GM18907 (cell line): ENCODE measurements at regions not wholly inside any gene's neighbourhood (a gene's known extent, or its start where the extent isn't known, plus 50 kb on each side); places are given as distances from the start of the nearest gene placed in this dataset.
"Not testable (repeated sequence)": the region's sequence is repeated elsewhere in the genome, so short reads cannot be mapped to it uniquely, and the experiment has no call there.

Experiments
- ATAC-seq: cut with Tn5 transposase; IDR thresholded peaks from one replicate; pipeline ENCODE4 v1.9.1; 2021; ENCODE audit warnings: mild to moderate bottlenecking, moderate library complexity; ENCODE audit not compliant: unreplicated experiment

DNA sequence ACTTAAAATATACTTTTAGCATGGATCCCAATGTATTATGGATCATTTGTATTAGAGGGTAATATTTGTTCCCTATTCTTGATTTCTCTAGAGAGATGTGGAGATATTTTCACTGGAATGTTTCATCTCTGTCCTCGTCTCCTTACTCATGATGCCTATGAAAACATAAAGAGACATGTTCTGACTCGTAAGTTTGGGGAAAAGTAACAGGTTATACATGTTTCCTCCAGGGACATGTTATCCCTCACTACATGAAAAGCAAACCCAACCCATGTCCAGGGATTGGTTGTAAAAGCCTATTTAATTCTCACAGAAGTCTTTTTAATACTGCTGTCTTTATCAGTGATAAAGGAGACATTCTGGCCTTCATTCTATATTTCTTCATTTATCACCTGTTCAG, 621.4 kb downstream of the GABRG1 start:
- ATAC-seq: no peak

DNA sequence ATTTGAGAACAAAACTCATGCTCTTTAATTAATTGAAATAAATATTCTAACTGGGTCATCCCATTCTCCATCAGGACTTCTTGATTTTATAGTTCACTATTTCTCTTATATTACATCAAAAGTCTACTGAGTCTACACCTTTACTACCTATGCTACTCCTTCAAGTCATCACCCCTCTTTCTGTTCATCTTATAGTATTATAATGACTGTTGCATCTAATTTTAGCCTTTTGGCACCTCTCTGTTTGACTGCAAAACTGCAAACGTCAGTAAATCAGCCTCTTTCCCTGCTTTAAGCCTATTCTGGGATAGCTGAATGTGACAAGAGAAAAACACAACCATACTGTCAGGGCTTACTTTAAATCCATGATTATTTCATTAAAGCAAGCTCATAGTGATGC, 639.1 kb downstream of the GABRG1 start:
- ATAC-seq: no peak

DNA sequence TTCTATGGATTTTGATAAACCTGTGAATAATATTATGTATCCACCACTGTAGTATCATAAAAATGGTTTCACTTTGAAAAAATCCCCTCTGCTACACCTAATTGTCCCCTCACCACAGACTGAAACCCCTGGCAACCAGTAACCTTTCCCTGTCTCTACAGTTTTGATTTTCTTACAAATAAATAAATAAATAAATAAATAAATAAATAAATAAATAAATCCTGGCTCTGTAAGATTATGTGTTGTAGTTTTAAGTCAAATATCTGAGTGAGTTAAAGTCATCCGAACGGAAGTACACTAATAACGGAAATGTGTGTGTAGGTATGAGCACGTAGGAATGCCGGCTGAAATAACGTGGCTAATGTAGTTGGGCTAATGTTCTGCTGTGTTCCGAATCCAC, 641.5 kb downstream of the GABRG1 start:
- no peak for ATAC-seq

DNA sequence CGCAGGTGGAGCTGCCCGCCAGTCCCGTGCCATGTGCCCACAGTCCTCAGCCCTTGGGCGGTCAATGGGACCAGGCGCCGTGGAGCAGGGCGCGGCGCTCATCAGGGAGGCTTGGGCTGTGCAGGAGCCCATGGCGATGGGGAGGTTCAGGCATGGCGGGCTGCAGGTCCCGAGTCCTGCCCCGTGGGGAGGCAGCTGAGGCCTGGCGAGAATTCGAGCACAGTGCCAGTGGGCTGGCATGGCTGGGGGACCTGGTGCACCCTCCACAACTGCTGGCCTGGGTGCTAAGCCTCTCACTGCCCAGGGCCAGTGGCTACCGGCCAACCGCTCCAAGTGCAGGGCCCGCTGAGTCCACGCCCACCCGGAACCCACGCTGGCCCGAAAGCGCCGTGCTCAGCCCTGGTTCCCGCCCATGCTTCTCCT, 646.5 kb downstream of the GABRG1 start:
- ATAC-seq: no peak

DNA sequence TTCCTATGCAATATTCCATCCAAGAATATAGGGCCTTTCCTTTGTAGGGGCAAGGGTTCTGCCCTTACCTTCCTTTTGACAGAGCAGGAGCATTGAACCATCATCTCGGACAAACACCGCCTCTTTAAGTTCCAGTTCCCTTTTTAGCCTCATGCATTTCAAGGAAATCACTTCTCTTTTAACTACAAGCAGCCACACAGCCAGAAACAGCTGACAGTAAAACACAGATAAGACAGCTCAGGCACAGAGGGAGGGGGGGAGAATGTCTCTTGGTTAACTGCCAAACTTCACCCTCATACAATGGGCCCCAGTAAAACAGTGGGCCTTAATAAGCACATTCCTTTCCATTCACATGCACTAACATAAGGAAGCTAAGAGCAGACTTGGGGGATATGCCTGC, 648.3 kb downstream of the GABRG1 start:
- ATAC-seq: no peak

DNA sequence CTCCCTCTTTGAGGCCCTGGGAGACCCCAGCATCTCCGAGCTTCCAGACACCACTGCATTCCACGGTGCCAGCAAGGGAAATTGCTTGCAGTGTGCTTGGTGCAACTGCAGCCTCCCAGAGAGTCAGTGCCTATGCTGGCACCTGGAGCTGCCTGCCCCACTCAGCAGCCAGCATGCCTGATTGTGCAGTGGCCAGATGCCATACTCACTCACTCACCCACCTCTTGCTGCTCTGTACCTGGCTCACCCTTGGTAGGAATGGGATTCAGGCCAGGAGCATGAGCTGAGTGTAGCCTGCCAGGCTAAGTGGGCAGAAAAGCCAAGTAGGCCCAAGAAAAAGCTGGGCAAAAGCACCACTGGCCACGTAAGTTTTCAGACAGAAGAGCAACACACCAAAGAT, 651.4 kb downstream of the GABRG1 start:
- no peak for ATAC-seq

DNA sequence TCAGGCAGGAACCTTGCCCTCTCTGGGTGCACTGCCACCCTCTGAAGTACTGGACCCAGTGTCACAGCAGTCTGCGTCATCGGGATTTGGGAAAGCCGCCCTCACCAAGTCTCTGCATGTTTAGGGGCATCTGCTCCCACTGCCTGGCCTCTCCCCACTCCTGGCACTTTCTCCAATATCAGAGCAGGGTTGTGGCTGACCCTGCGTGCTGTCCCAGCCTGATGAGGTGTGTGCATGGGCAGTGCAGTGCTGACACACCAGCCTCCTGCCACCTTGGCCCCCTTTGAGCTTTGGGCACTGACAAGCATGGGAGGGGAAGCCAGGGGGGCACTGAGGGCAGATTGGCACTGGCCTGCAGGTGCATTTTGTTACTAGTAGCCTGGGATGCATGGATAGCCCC, 652.5 kb downstream of the GABRG1 start:
- ATAC-seq: no peak

DNA sequence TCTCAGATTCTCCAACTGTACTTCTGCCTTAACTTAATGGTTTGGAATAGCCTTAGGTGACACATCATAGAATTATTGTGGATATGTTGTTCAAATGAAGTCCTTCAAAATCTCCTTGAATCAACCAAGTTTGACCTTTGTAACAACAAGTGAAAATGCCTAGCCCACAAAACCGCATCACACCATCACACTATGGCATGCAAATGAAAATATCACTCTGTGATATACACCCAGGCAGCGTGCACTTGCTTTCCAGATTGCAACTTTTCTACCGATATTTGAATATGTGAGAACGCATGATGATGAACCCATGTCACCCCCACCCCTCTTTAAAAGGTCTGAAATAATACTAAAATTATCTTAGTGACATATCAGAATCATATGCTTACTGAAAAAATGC, 656.7 kb downstream of the GABRG1 start:
- no peak for ATAC-seq

DNA sequence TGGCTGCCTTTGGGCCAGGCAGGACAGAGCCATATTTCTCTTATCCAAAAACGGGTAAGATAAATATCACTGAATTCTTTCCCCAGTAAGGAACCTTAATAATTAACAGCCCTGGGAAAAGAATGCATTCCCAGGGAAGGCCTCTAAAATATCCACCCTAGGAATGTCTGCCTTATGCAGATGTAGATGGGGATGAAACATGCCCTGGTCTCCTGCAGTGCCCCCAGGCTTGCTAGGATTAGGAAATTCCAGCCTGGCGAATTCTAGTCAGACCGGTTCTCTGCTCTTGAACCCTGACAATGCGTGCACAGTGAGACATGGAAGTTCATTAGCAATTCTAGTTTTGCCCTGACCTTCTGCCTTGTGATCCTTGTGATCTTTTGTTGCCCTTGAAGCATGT, 663.7 kb downstream of the GABRG1 start:
- not testable (repeated sequence) for ATAC-seq

DNA sequence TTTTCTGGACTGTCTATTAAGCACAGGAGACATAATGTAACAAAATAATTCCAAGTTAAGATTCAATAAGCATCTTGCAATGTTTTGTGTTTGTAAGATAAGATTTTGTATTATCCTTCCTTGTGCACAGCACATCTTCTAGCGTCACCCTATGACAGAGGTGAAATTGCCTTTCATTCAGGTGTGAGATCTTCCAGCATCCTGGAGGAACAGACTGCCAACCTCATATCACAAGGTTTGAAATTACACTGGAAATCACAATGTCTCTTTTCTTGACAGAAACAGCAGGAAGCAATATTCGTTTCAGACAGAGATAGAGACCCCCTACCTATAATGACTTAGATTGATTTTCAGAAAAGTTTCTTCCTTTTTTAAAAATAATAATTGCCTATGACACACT, 668.6 kb downstream of the GABRG1 start:
- no peak for ATAC-seq

DNA sequence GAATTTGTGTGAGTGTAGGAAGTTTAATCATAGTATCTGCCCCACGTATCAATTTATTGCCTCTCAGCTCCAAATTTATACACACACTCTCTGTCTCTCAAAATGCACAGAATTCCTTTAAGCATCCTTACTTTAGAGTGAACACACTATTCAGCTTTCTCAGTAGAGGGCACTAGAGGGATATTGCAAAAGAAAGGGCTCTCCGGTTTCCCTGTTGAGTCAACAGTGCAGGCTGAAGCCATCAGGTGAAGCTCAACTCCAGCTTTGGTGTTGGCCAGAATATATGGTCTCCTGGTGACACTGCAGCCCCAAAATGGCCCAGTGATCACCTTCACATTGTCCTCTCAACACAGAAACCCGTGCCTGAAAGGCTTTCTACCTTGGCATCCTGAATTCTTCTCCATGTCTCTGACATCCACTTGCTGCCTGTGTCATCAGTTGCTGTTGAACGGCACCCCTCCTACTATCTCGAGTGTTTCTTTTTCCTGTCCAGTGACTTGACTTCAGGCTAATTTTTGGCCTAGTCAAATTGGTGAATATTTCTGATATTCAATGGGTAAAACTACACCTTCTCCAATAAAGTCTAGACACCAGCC, 670.5 kb downstream of the GABRG1 start:
- ATAC-seq: no peak

DNA sequence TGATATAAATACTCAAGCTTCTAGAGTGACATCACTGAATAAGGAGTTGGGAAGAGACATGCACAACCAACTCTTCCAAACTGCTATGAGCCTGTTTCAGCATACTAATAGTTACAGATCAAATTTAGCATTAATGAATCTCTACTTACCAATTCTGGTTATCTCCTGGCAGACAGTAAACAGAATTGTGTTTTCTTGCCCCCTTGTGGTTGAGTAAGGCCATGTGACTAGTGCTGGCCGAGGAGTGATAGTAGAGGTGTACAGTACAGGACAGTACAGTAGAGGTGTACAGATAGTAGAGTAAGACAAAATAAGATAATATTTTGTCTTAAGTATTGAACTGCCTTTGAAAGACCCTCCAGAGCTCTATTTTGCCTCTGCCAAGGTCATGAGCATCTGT, 681.4 kb downstream of the GABRG1 start:
- no peak for ATAC-seq

DNA sequence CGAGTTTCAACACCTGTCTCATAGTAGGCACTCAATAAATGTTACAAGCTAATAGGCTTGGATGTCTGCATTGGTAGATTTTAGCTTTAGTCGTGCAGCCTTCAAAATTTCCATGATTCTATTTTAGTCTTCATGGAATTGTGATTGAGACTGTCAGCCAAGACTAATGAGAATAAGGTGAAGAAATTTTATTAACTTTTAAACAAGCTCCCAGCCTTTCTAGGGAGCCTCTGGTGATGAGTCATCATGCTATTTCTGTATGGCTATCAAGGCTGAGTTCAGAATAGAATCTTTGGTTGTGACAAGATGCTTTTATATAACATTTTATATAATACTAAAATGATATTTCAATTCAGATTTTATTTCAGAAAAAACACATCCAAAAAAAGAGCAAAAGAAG, 685.8 kb downstream of the GABRG1 start:
- no peak for ATAC-seq

DNA sequence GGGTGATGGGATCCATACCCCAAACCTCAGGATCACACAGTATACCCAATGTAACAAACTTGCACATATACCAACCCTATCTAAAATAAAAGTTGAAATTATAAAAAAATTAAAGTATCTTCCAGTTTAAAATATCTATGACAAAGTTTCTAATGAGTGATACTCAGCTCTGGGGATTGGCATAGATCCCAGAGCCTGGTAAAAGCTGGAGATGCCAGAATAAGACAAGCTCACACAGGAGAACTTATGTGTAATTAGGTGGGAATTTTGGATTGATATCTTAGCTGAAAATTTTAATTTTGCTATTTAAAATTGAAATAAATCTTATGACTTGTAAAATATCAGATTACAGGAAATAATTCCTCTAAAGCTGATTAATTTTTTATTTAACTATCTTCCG, 686.5 kb downstream of the GABRG1 start:
- no peak for ATAC-seq

DNA sequence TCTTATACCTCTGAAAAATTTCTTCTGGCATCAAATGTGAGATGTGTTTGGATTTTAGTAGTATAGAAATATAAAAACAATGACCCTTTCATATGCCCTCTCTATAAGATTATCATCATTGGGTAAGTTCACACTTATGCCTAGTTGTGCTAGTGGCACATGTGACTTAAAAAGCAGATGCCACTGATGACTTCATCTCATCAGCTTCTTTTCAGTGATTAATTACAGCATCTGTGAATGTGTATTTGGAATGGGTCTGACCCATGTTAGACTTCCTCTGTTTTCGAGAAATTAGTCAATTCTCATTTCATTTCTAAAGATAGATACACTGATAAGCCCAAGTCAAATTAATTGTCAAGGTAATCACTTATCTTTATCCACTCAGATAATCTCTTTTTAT, 698.7 kb downstream of the GABRG1 start:
- no peak for ATAC-seq

DNA sequence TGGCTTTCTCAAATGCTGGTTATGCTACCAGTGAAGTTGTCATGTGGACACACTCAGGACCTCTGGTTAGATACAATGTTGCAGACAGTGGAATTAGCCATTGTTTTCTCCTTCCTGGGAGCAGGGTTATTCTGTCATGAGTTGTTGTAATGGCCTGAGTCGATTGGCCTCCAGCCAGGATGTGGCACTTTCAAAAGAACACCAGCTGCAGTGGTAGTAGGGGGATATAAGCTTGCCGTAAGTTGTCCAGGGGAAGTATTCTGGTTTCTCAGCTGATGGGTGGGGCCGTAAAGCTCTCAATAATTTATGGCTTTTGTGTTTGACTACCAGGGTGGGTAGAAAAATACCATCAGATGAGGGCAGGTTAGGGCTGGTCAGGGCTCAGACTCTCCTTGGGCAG, 697.5 kb upstream of the GNPDA2 start:
- ATAC-seq: no peak

DNA sequence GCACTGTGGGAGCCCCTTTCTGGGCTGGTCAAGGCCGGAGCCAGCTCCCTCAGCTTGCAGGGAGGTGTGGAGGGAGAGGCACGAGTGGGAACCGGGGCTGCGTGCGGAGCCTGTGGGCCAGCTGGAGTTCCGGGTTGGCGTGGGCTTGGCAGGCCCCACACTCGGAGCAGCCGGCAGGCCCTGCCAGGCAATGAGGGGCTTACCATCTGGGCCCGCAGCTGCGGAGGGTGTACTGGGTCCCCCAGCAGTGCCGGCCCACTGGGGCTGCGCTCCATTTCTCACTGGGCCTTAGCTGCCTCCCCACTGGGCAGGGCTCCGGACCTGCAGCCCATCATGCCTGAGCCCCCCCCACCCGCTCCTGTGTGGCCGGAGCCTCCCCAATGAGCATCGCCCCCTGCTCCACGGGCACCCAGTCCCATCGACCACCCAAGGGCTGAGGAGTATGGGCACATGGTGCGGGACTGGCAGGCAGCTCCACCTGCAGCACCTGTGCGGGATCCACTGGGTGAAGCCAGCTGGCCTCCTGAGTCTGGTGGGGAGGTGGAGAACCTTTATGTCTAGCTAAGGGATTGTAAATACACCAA, 693.8 kb upstream of the GNPDA2 start:
- not testable (repeated sequence) for ATAC-seq

DNA sequence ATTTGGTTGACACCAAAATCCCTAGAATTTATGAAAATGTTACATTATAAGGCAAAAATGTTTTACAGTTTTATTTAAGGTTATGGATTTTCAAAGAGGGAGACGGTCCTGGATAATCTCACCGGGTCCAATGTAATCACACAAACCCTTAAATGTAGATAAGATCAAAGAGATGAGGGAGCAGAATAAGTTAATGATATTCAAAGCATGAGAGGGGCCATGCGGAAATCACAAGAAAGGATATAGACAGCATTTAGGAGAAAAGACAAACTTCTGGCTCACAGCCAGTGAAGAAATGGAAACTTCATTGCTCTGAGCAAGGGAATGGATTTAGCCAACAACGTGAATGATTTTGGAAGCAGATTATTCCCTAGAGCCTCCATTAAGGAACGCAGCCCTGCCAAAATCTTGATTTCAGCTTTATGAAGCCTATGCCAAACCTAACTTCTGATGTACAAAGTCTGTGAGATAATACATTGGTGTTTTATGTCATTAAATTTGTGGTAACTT, 684.4 kb upstream of the GNPDA2 start:
- no peak for ATAC-seq

DNA sequence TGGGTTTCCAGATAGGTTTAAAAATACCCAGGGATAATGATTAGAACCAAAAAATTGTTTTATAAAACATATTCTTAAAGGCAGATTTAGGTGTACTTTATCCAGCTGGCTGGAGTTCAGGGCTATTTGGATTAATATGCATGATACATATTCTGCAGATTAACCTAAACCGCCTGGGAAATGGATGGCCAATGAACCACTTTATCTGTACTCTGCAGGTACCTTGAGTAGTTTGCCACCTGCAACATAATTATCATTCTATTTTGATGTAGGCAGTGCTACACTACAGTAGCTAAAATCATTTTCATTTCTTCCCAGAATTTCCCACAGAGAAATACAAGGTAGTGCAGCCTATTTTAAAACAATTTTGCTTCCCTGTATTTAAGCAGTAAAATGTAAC, 683.2 kb upstream of the GNPDA2 start:
- no peak for ATAC-seq

DNA sequence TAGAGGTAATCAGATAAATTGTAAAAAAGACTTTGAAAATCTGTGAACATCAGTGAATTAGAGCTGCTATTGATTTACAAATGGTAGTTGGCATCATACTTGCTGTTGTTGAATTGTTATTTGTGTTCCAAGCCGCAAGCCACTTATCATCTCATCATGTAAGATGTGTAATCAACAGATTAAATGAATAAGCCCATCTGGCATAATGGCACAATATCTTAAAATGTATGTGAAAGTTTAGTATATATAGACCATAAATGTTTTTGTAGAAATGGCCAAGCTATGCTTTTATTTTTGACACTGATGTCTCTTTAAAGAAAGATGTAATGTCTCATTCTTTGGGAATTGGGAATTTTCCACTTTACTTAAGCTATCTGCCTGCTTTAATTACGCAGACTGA, 682.6 kb upstream of the GNPDA2 start:
- ATAC-seq: no peak

DNA sequence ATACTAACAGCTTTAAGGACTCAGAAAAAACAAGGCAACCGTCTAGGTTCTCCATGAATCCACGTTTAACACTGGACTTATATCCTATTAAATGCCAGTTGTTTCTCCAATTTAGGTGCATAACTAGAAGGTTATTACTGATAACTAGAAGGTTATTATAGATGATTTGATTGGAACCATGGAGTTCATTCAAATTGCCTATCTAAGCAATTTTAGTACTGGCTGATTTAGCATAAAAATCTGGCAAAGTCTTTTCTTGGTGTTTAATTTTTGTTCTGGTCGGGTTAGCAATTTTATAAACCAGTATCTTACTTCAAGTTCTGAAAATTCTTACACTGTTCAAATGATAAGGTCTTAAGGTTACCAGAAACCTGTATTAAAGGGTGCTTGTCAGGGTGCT, 672.8 kb upstream of the GNPDA2 start:
- no peak for ATAC-seq

DNA sequence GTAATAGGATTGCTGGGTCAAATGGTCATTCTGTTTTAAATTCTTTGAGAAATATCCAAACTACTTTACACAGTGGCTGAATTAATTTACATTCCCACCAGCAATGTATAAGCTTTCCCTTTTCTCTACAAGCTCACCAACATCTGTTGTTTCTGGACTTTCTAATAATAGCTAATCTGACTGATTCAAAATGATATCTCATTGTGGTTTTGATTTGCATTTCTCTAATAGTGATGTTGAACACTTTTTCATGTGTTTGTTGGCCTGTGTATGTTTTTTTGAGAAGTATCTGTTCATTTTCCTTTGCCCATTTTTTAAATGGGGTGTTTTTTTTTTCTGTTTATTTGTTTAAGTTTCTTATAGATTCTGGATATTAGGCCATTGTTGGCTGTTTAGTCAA, 659.0 kb upstream of the GNPDA2 start:
- ATAC-seq: no peak

DNA sequence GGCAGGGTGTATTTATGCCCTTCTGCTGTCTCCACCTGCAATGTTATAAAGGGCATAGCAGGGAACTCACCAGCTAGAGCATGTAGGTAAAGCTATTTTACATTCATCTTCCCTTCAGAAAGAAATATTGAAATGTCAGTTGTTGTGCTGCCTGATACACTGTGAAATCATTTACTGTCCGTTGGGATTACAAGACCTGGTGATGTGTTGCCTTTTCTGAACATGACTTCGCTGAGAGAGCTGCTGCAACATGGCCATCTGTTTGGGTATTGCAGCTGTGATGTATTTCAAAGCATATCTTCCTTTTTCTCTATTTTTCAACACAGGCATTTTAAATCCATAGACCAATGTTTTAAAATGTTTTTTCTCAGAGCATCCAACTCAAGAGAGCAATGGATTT, 644.1 kb upstream of the GNPDA2 start:
- no peak for ATAC-seq
